WERI-Rb-1 (cell line): ENCODE measurements at regions not wholly inside any gene's neighbourhood (a gene's known extent, or its start where the extent isn't known, plus 50 kb on each side); places are given as distances from the start of the nearest gene placed in this dataset.

Experiments
- DNase-seq: peaks from one replicate; pipeline ENCODE4 v3.0.0-alpha.2; 2020
- H3K27ac ChIP-seq: fragments of 250-450 bp; sonication (Bioruptor Pico); 2 replicates; pipeline ENCODE4 v1.5.1; 2020; ENCODE audit warnings: mild to moderate bottlenecking, moderate library complexity
- H3K27me3 ChIP-seq: fragments of 250-450 bp; sonication (Bioruptor Pico); 2 replicates; pipeline ENCODE4 v1.5.1; 2021; ENCODE audit warnings: mild to moderate bottlenecking, low read depth, moderate library complexity; ENCODE audit not compliant: insufficient read depth, severe bottlenecking
- H3K36me3 ChIP-seq: fragments of 250-450 bp; sonication (Bioruptor Pico); 2 replicates; pipeline ENCODE4 v1.5.1; 2020; ENCODE audit warnings: mild to moderate bottlenecking, moderate library complexity
- H3K4me3 ChIP-seq: 2 replicates; pipeline ENCODE4 v1.5.1; 2011; ENCODE audit warnings: low read depth, mild to moderate bottlenecking, control low read depth, low read length
- H3K9me3 ChIP-seq: fragments of 250-450 bp; sonication (Bioruptor Pico); 2 replicates; pipeline ENCODE4 v1.5.1; 2021; ENCODE audit warnings: mild to moderate bottlenecking, moderate library complexity; ENCODE audit not compliant: severe bottlenecking
- CTCF ChIP-seq: IDR thresholded peaks from 2 replicates; pipeline ENCODE4 v1.5.1; 2011; ENCODE audit warnings: low read depth, mild to moderate bottlenecking, control low read depth, inconsistent platforms, low read length

DNA sequence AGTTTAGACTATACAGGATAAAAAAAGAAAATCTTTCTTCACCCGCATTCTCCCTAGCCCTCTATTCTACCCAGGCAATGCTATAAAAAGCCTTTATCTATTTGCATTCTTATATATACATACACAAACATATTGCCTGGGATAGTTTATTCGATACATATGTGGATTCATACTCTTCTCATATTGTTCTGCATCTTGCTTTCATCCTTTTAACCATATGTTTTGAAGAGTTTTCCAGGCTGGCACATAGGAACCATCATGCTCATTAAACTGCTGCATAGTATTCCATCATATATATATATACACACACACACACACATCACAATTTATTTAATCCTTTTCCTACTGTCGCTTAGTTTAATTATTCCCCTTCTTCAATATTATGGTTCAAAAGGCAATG is 461.2 kb downstream of the NTRK2 start:
- peaks cover 54% of the 10 kb centered on the region for H3K27me3 ChIP-seq
- H3K4me3 ChIP-seq: no peak overlapping the region
- H3K27ac ChIP-seq: no peak overlapping the region
- DNase-seq: no peak
- H3K36me3 ChIP-seq: no peaks in the 10 kb centered on the region
- TF ChIP-seq CTCF: no peak
- H3K9me3 ChIP-seq: no peaks in the 10 kb centered on the region

DNA sequence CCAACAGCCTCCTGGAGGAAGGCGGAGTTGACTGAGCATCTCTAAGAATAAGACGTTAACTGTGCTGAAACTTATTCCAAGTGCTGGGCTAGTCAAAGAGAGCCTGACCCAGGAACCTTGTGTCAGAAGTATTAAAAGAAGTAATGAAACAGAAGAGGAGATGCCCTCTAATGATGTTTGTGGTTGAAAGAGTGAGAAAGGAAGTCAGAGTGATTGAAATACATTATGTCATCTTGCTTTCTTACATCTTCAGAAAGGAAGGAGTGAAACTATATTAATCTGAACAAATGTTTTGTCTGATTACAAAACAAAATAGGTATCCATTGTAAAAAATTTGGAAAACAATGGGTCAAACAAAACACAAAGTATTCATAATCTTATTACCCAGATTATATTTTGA is 460.7 kb downstream of the NTRK2 start:
- Histone ChIP-seq H3K36me3 (no peaks in the 10 kb centered on the region), H3K9me3 (no peaks in the 10 kb centered on the region), H3K27ac (no peak overlapping the region), H3K4me3 (no peak overlapping the region), H3K27me3 (peaks cover 51% of the 10 kb centered on the region)
- no peak for DNase-seq
- TF ChIP-seq CTCF: no peak

- H3K9me3 ChIP-seq: no peaks in the 10 kb centered on the region
- no peak for DNase-seq
- H3K36me3 ChIP-seq: no peaks in the 10 kb centered on the region
- H3K27me3 ChIP-seq: peaks cover 53% of the 10 kb centered on the region
- H3K27ac ChIP-seq: no peak overlapping the region
- TF ChIP-seq CTCF: no peak
- H3K4me3 ChIP-seq: no peak overlapping the region
Observed at GRCh38 chr9:85129514-85129913, 460.0 kb downstream of the NTRK2 start.

GRCh38 chr9:85118990-85119755 is 449.6 kb downstream of the NTRK2 start:
- no peak overlapping the region for H3K4me3 ChIP-seq
- no peaks in the 10 kb centered on the region for H3K36me3 ChIP-seq
- no peak for DNase-seq
- H3K9me3 ChIP-seq: no peaks in the 10 kb centered on the region
- H3K27me3 ChIP-seq: peaks cover 51% of the 10 kb centered on the region
- no peak overlapping the region for H3K27ac ChIP-seq
- no peak for TF ChIP-seq CTCF

DNA sequence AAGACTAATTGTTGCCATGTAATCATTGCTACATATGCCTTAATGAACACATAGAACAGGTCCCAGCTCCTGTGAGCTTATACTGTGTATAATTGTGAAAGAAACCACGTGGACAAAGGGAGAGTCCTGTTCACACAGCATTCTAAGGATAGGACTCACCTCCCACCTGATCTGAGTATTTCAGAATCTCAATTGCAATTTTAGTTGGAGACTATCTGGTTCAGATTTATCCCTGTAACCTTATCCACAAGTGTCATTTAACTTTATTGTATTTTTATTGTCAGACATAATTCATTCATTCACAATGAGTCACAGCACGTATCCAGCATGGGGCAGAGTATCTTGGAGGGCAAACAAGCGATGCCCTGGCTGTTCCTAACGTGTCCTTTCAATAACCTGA is 448.3 kb downstream of the NTRK2 start:
- H3K27ac ChIP-seq: no peak overlapping the region
- H3K9me3 ChIP-seq: no peaks in the 10 kb centered on the region
- H3K4me3 ChIP-seq: no peak overlapping the region
- no peak for DNase-seq
- TF ChIP-seq CTCF: no peak
- H3K27me3 ChIP-seq: peaks cover 53% of the 10 kb centered on the region
- no peaks in the 10 kb centered on the region for H3K36me3 ChIP-seq

DNA sequence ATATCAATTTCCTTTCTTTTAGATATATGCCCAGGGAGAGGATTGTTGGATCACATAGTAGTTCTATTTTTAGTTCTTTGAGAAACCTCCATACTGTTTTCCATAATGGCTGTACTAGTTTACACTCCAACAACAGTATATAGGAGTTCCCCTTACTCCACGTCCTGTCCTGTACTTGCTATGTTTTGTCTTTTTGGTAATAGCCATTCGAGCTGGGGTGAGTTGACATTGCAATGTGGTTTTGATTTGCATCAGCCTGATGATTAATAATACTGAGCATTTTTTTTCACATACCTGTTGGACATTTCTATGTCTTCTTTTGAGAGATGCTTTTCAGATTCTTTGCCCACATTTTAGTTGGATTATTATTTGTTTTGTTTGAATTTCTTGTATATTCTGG is 445.9 kb downstream of the NTRK2 start:
- DNase-seq: no peak
- no peaks in the 10 kb centered on the region for H3K36me3 ChIP-seq
- H3K9me3 ChIP-seq: no peaks in the 10 kb centered on the region
- peaks cover 53% of the 10 kb centered on the region for H3K27me3 ChIP-seq
- no peak for TF ChIP-seq CTCF
- H3K27ac ChIP-seq: no peak overlapping the region
- H3K4me3 ChIP-seq: no peak overlapping the region
